Vagina (tissue), 2 donors: ENCODE measurements at regions not wholly inside any gene's neighbourhood (a gene's known extent, or its start where the extent isn't known, plus 50 kb on each side); places are given as distances from the start of the nearest gene placed in this dataset.

Source experiments
- DNase-seq, 2 donors: peaks; one replicate each; pipeline ENCODE4 v3.0.0-alpha.2; 2017; ENCODE audit errors: extremely low spot score in 2 of 2
- H3K27ac ChIP-seq: fragments of 200-600 bp; sonication (generic); one replicate; pipeline ENCODE4 v1.5.1; 2019
- H3K27me3 ChIP-seq: fragments of 200-600 bp; sonication (generic); one replicate; pipeline ENCODE4 v1.5.1; 2019
- H3K36me3 ChIP-seq, 2 donors: fragments of 200-600 bp; sonication (generic); one replicate each; pipeline ENCODE4 v1.5.1; 2017 to 2019
- H3K4me1 ChIP-seq: fragments of 200-600 bp; sonication (generic); one replicate; pipeline ENCODE4 v1.5.1; 2019
- H3K4me3 ChIP-seq, 2 donors: fragments of 200-600 bp; sonication (generic); 1 replicate in 1 of 2; 2 replicates in 1 of 2; pipeline ENCODE4 v1.5.1; 2016 to 2019
- H3K9me3 ChIP-seq: fragments of 200-600 bp; sonication (generic); one replicate; pipeline ENCODE4 v1.5.1; 2019
- CTCF ChIP-seq, 3 experiments: fragments of 450-650 bp in 2 of 3; fragments of 200-600 bp in 1 of 3; sonication (generic) in 1 of 3; IDR thresholded peaks; one replicate each; pipeline ENCODE4 v1.5.1; 2017 to 2019; ENCODE audit warnings: antibody characterized with exemption in 3 of 3, mild to moderate bottlenecking in 2 of 3, moderate library complexity in 2 of 3
- POLR2A ChIP-seq, 2 donors: fragments of 450-650 bp; IDR thresholded peaks; one replicate each; pipeline ENCODE4 v1.6.1; 2017; ENCODE audit warnings: antibody characterized with exemption in 2 of 2, mild to moderate bottlenecking in 2 of 2, moderate library complexity in 2 of 2
- POLR2AphosphoS5 ChIP-seq, 2 donors: sonication (generic); formaldehyde crosslinking; IDR thresholded peaks; one replicate each; pipeline ENCODE4 v1.9.0; 2017; ENCODE audit warnings: antibody characterized with exemption in 2 of 2, mild to moderate bottlenecking in 2 of 2, low read depth in 1 of 2; ENCODE audit not compliant: insufficient read depth in 1 of 2
- intact Hi-C: fragments of 100-400 bp; cut with DNase I; formaldehyde crosslinking; loops from one replicate; pipeline ENCODE4 v1.15.1; 2023

GRCh38 chr3:76872999-76873398 is 166.9 kb upstream of the ROBO2 start:
- Histone ChIP-seq H3K4me1 (no peaks in the 10 kb centered on the region), H3K9me3 (no peaks in the 10 kb centered on the region), H3K27me3 (no peaks in the 10 kb centered on the region), H3K36me3 (no peaks in the 10 kb centered on the region), H3K27ac (no peak overlapping the region), H3K4me3 (no peak overlapping the region)
- no peak for DNase-seq
- intact Hi-C loops, result no loop called here
- TF ChIP-seq POLR2A (IDR thresholded peaks at IDR 0.05), result no peak
- no peak for TF ChIP-seq CTCF (IDR thresholded peaks at IDR 0.05)

- no peaks in the 10 kb centered on the region for H3K27me3 ChIP-seq
- no peaks in the 10 kb centered on the region for H3K9me3 ChIP-seq
- no peak overlapping the region for H3K4me3 ChIP-seq
- no peaks in the 10 kb centered on the region for H3K36me3 ChIP-seq
- TF ChIP-seq CTCF (IDR thresholded peaks at IDR 0.05) (no peak), POLR2A (IDR thresholded peaks at IDR 0.05) (no peak), POLR2AphosphoS5 (IDR thresholded peaks at IDR 0.05; ENCODE audit: insufficient read depth in 1 of 2, low read depth in 1 of 2) (no peak)
- intact Hi-C loops, result no loop called here
- H3K4me1 ChIP-seq, result no peaks in the 10 kb centered on the region
- no peak overlapping the region for H3K27ac ChIP-seq
- DNase-seq, result no peak
Measured at GRCh38 chr3:76873532-76874242, 166.2 kb upstream of the ROBO2 start.

GRCh38 chr3:76879959-76880358 is 159.9 kb upstream of the ROBO2 start:
- H3K9me3 ChIP-seq, result no peaks in the 10 kb centered on the region
- intact Hi-C loops, result no loop called here
- no peak overlapping the region for H3K27ac ChIP-seq
- no peaks in the 10 kb centered on the region for H3K27me3 ChIP-seq
- DNase-seq, result no peak
- H3K36me3 ChIP-seq, result no peaks in the 10 kb centered on the region
- no peaks in the 10 kb centered on the region for H3K4me1 ChIP-seq
- no peak overlapping the region for H3K4me3 ChIP-seq
- TF ChIP-seq CTCF (IDR thresholded peaks at IDR 0.05) (no peak), POLR2A (IDR thresholded peaks at IDR 0.05) (no peak), POLR2AphosphoS5 (IDR thresholded peaks at IDR 0.05; ENCODE audit: insufficient read depth in 1 of 2, low read depth in 1 of 2) (no peak)

GRCh38 chr3:76886761-76887500 is 153.0 kb upstream of the ROBO2 start:
- Histone ChIP-seq H3K4me1 (no peaks in the 10 kb centered on the region), H3K27ac (no peak overlapping the region), H3K27me3 (no peaks in the 10 kb centered on the region), H3K4me3 (no peak overlapping the region), H3K36me3 (no peaks in the 10 kb centered on the region), H3K9me3 (no peaks in the 10 kb centered on the region)
- no peak for DNase-seq
- intact Hi-C loops, result no loop called here
- TF ChIP-seq POLR2AphosphoS5 (IDR thresholded peaks at IDR 0.05; ENCODE audit: insufficient read depth in 1 of 2, low read depth in 1 of 2) (no peak), POLR2A (IDR thresholded peaks at IDR 0.05) (no peak), CTCF (IDR thresholded peaks at IDR 0.05) (no peak)

- Histone ChIP-seq H3K4me1 (no peaks in the 10 kb centered on the region), H3K27me3 (no peaks in the 10 kb centered on the region), H3K27ac (no peak overlapping the region), H3K9me3 (no peaks in the 10 kb centered on the region), H3K36me3 (no peaks in the 10 kb centered on the region), H3K4me3 (no peak overlapping the region)
- intact Hi-C loops, result no loop called here
- no peak for DNase-seq
- TF ChIP-seq CTCF (IDR thresholded peaks at IDR 0.05) (no peak), POLR2A (IDR thresholded peaks at IDR 0.05) (no peak), POLR2AphosphoS5 (IDR thresholded peaks at IDR 0.05; ENCODE audit: insufficient read depth in 1 of 2, low read depth in 1 of 2) (no peak)
Measured at GRCh38 chr3:76888856-76889255, 151.0 kb upstream of the ROBO2 start.
